ENCODE measurements at regions not wholly inside any gene's neighbourhood (a gene's known extent, or its start where the extent isn't known, plus 50 kb on each side); places are given as distances from the start of the nearest gene placed in this dataset.

DNA sequence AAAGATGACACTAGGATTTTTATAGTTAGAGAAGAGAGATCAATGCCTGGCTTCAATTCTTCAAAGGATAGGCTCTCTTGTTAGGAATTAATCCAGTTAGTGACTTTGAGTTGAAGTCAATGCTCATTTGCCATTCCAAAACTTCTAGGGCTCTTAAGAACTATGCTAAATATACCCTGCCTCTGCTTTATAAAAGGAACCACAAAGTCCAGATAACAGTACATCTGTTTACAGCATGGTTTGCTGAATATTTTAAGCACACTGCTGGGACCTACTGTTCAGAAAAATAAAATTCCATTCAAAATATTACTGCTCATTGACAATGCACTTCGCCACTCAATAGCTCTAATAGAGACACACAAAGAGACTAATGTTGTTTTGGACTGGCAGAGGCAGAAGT lies 786.6 kb upstream of the DPPA4 start:
- no peaks in the 10 kb centered on the region for H3K9me3 Mint-ChIP-seq (ENCODE audit: unreplicated experiment)
- no peaks in the 10 kb centered on the region for H3K4me1 Mint-ChIP-seq (ENCODE audit: low read depth, unreplicated experiment)
- no peak for DNase-seq
- H3K27me3 Mint-ChIP-seq (ENCODE audit: unreplicated experiment): no peaks in the 10 kb centered on the region
- no peak overlapping the region for H3K4me3 Mint-ChIP-seq (ENCODE audit: unreplicated experiment)
- no peaks in the 10 kb centered on the region for H3K36me3 Mint-ChIP-seq (ENCODE audit: unreplicated experiment)
- no peak for TF ChIP-seq CTCF (IDR thresholded peaks at IDR 0.05; ENCODE audit: partially characterized antibody, unreplicated experiment)
- H3K27ac Mint-ChIP-seq (ENCODE audit: unreplicated experiment): no peak overlapping the region

- Mint-ChIP-seq H3K4me3 (ENCODE audit: unreplicated experiment) (no peak overlapping the region), H3K4me1 (ENCODE audit: low read depth, unreplicated experiment) (no peaks in the 10 kb centered on the region), H3K27me3 (ENCODE audit: unreplicated experiment) (no peaks in the 10 kb centered on the region), H3K27ac (ENCODE audit: unreplicated experiment) (no peak overlapping the region), H3K36me3 (ENCODE audit: unreplicated experiment) (no peaks in the 10 kb centered on the region), H3K9me3 (ENCODE audit: unreplicated experiment) (no peaks in the 10 kb centered on the region)
- no peak for TF ChIP-seq CTCF (IDR thresholded peaks at IDR 0.05; ENCODE audit: partially characterized antibody, unreplicated experiment)
- DNase-seq: no peak
Observed at GRCh38 chr3:110126065-110126464, 788.7 kb upstream of the DPPA4 start.

DNA sequence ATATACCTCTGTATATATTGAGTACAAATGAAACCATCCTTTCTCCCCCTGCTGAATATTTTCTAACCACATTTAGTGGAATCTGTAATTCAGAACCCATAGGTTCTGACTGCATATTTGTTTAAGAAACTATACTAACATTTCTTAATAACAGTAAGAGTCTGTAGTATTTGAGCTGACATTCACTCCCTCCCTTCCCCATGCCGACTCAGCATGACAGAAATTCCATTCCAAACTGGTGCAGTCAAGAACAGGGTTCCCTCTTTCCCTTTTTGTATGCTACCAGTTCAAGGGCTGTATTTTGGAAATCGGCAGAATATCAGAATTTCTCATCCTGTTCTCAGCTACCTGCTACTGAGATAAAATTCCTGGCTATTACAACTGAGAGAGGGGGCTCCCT lies 796.6 kb upstream of the DPPA4 start:
- DNase-seq: no peak
- Mint-ChIP-seq H3K27me3 (ENCODE audit: unreplicated experiment) (no peaks in the 10 kb centered on the region), H3K4me1 (ENCODE audit: low read depth, unreplicated experiment) (no peaks in the 10 kb centered on the region), H3K36me3 (ENCODE audit: unreplicated experiment) (no peaks in the 10 kb centered on the region), H3K9me3 (ENCODE audit: unreplicated experiment) (no peaks in the 10 kb centered on the region), H3K4me3 (ENCODE audit: unreplicated experiment) (no peak overlapping the region), H3K27ac (ENCODE audit: unreplicated experiment) (no peak overlapping the region)
- no peak for TF ChIP-seq CTCF (IDR thresholded peaks at IDR 0.05; ENCODE audit: partially characterized antibody, unreplicated experiment)

GRCh38 chr3:110139048-110139447 lies 801.7 kb upstream of the DPPA4 start:
- no peaks in the 10 kb centered on the region for H3K9me3 Mint-ChIP-seq (ENCODE audit: unreplicated experiment)
- DNase-seq: no peak
- no peaks in the 10 kb centered on the region for H3K4me1 Mint-ChIP-seq (ENCODE audit: low read depth, unreplicated experiment)
- no peak for TF ChIP-seq CTCF (IDR thresholded peaks at IDR 0.05; ENCODE audit: partially characterized antibody, unreplicated experiment)
- H3K27me3 Mint-ChIP-seq (ENCODE audit: unreplicated experiment): no peaks in the 10 kb centered on the region
- H3K27ac Mint-ChIP-seq (ENCODE audit: unreplicated experiment): no peak overlapping the region
- H3K36me3 Mint-ChIP-seq (ENCODE audit: unreplicated experiment): no peaks in the 10 kb centered on the region
- no peak overlapping the region for H3K4me3 Mint-ChIP-seq (ENCODE audit: unreplicated experiment)

GRCh38 chr3:110139821-110140220 lies 802.5 kb upstream of the DPPA4 start:
- TF ChIP-seq CTCF (IDR thresholded peaks at IDR 0.05; ENCODE audit: partially characterized antibody, unreplicated experiment): no peak
- H3K4me3 Mint-ChIP-seq (ENCODE audit: unreplicated experiment): no peak overlapping the region
- no peaks in the 10 kb centered on the region for H3K36me3 Mint-ChIP-seq (ENCODE audit: unreplicated experiment)
- H3K27ac Mint-ChIP-seq (ENCODE audit: unreplicated experiment): no peak overlapping the region
- H3K4me1 Mint-ChIP-seq (ENCODE audit: low read depth, unreplicated experiment): no peaks in the 10 kb centered on the region
- no peak for DNase-seq
- H3K27me3 Mint-ChIP-seq (ENCODE audit: unreplicated experiment): no peaks in the 10 kb centered on the region
- no peaks in the 10 kb centered on the region for H3K9me3 Mint-ChIP-seq (ENCODE audit: unreplicated experiment)
